Transverse colon (tissue), 3 donors: ENCODE measurements at regions not wholly inside any gene's neighbourhood (a gene's known extent, or its start where the extent isn't known, plus 50 kb on each side); places are given as distances from the start of the nearest gene placed in this dataset.

Experiments
- EP300 ChIP-seq: sonication (generic); formaldehyde crosslinking; IDR thresholded peaks from one replicate; pipeline ENCODE4 v1.6.1; 2017; ENCODE audit warnings: antibody characterized with exemption, low read depth
- POLR2A ChIP-seq: fragments of 450-650 bp; IDR thresholded peaks from one replicate; pipeline ENCODE4 v1.6.1; 2016; ENCODE audit warnings: antibody characterized with exemption, mild to moderate bottlenecking, moderate library complexity
- TF ChIP-seq, protein P1 (sequence below), 5 experiments: fragments of 200-600 bp in 3 of 5; fragments of 450-650 bp in 2 of 5; sonication (generic) in 3 of 5; IDR thresholded peaks; 1 replicate in 2 of 5; 2 replicates in 3 of 5; pipeline ENCODE4 v1.5.1; 2016 to 2017; ENCODE audit warnings: antibody characterized with exemption in 5 of 5, inconsistent platforms in 3 of 5, mild to moderate bottlenecking in 2 of 5, moderate library complexity in 1 of 5

DNA sequence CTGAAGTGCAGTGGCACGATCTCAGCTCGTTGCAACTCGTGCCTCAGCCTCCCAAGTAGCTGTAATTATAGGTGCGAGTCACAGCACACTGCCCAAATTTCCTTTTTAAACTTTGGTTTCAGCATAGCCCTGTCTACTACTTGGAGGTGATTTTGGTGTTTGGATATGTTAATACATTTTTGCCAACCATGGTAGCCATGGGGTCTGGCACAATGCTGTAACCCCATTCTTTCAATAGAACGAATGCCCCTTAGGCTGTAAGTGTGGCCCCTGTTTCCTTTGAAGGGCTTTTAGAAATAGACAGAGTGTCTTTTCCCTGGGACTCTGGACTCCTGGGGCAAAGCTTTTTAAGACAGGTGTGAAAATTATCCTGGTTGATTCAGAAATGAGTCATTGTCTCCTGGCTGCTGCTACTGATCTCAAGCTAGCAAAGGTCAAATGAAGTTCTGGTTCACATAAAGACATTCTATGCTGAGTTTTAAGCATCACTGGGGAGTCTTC, 141.1 kb upstream of the RUNX1 start:
- TF ChIP-seq, protein P1, sequence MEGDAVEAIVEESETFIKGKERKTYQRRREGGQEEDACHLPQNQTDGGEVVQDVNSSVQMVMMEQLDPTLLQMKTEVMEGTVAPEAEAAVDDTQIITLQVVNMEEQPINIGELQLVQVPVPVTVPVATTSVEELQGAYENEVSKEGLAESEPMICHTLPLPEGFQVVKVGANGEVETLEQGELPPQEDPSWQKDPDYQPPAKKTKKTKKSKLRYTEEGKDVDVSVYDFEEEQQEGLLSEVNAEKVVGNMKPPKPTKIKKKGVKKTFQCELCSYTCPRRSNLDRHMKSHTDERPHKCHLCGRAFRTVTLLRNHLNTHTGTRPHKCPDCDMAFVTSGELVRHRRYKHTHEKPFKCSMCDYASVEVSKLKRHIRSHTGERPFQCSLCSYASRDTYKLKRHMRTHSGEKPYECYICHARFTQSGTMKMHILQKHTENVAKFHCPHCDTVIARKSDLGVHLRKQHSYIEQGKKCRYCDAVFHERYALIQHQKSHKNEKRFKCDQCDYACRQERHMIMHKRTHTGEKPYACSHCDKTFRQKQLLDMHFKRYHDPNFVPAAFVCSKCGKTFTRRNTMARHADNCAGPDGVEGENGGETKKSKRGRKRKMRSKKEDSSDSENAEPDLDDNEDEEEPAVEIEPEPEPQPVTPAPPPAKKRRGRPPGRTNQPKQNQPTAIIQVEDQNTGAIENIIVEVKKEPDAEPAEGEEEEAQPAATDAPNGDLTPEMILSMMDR (IDR thresholded peaks at IDR 0.05), result no peak
- no peak for TF ChIP-seq POLR2A
- no peak for TF ChIP-seq EP300
